ENCODE measurements at regions not wholly inside any gene's neighbourhood (a gene's known extent, or its start where the extent isn't known, plus 50 kb on each side); places are given as distances from the start of the nearest gene placed in this dataset.
A peak's percentile ranks its signal among the peaks of the same experiment; 100 is the strongest.

GRCh38 chr21:39006571-39007311, 176.5 kb downstream of the PSMG1 start:
- DNase-seq (ENCODE audit: low read depth): peak; percentile 90
- TF ChIP-seq CTCF (IDR thresholded peaks at IDR 0.05; ENCODE audit: low read length, missing control alignments): no peak
- no peak overlapping the region for H3K4me3 ChIP-seq (replicated peaks; ENCODE audit: low read depth, low read length)

- DNase-seq (ENCODE audit: low read depth): no peak
- no peak for TF ChIP-seq CTCF (IDR thresholded peaks at IDR 0.05; ENCODE audit: low read length, missing control alignments)
- no peak overlapping the region for H3K4me3 ChIP-seq (replicated peaks; ENCODE audit: low read depth, low read length)
These were observed 177.8 kb downstream of the PSMG1 start for GRCh38 chr21:39005502-39005787.

- no peak overlapping the region for H3K4me3 ChIP-seq (replicated peaks; ENCODE audit: low read depth, low read length)
- DNase-seq (ENCODE audit: low read depth): peak; percentile 87
- TF ChIP-seq CTCF (IDR thresholded peaks at IDR 0.05; ENCODE audit: low read length, missing control alignments): no peak
These were observed 178.4 kb downstream of the PSMG1 start for GRCh38 chr21:39004634-39005501.

- peak; percentile 79 for DNase-seq (ENCODE audit: low read depth)
- no peak for TF ChIP-seq CTCF (IDR thresholded peaks at IDR 0.05; ENCODE audit: low read length, missing control alignments)
- no peak overlapping the region for H3K4me3 ChIP-seq (replicated peaks; ENCODE audit: low read depth, low read length)
These were observed 179.1 kb downstream of the PSMG1 start for GRCh38 chr21:39003982-39004633.

- no peak for TF ChIP-seq CTCF (IDR thresholded peaks at IDR 0.05; ENCODE audit: low read length, missing control alignments)
- no peak for DNase-seq (ENCODE audit: low read depth)
- no peak overlapping the region for H3K4me3 ChIP-seq (replicated peaks; ENCODE audit: low read depth, low read length)
These were observed 181.9 kb downstream of the PSMG1 start for GRCh38 chr21:39001341-39001740.

- no peak for TF ChIP-seq CTCF (IDR thresholded peaks at IDR 0.05; ENCODE audit: low read length, missing control alignments)
- no peak overlapping the region for H3K4me3 ChIP-seq (replicated peaks; ENCODE audit: low read depth, low read length)
- peak; percentile 40 for DNase-seq (ENCODE audit: low read depth)
These were observed 182.8 kb downstream of the PSMG1 start for GRCh38 chr21:39000496-39000895.

All from fibroblast of pulmonary artery (primary cell).